NK-92 (cell line): ENCODE measurements at regions not wholly inside any gene's neighbourhood (a gene's known extent, or its start where the extent isn't known, plus 50 kb on each side); places are given as distances from the start of the nearest gene placed in this dataset.
"Not testable (repeated sequence)": the region's sequence is repeated elsewhere in the genome, so short reads cannot be mapped to it uniquely, and the experiment has no call there.

Source experiments
- DNase-seq: peaks from one replicate; lab custom pipeline; 2025; ENCODE audit not compliant: unreplicated experiment; lab: John Stamatoyannopoulos, UW

- DNase-seq, result no peak
Observed at GRCh38 chr14:97771340-97772045, 974.3 kb downstream of the VRK1 start.

DNA sequence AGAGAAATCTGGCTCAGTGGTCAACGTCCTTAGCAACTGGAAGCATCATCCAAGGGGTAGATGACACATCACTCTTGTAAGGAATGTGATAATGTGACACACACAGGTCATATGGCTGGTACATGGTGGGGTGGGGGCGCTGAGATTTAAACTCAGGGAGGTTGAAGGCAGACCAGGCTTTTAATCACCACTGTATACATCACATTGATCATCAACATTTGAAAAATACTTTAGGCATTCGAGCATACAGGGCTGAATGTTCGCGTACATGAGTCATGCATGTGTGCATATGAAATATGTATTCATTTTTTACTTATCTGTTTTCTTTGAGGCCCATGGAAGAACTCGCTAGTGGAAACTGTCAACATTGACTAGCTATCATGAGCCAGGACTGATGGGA, 976.4 kb downstream of the VRK1 start:
- DNase-seq, result no peak

DNA sequence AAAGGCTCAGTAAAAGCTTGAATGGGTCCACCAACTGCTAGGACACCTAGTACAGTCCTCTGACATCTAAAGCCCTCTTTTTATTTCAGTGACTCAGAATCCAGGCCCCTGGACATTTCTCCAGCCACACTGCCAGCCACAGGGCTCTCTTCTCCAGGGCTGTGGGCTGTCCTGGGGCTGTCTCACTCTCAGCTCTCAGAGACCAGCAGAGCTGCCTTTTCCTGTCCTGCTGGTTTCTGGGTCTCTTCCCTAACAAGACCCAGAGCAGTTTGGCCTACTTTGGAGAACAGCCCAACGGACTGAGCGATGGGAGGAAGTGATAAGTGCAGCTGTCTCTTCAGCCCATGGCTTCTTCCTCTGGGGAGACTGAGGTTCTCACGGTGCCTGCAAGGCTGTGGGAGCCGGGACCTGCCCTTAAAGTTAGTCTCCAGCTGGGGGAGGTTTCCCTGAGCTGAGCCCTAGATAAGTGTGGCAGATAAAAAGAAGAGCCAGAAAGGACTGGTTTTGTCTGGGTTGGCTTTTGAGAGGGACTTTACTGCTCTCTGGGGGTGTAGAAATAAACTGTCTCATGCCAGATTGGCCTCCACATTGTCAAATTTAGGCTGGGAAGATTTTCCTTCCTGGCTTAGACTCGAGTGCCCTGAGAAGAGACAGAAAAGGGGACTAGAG, 979.8 kb downstream of the VRK1 start:
- no peak for DNase-seq

DNA sequence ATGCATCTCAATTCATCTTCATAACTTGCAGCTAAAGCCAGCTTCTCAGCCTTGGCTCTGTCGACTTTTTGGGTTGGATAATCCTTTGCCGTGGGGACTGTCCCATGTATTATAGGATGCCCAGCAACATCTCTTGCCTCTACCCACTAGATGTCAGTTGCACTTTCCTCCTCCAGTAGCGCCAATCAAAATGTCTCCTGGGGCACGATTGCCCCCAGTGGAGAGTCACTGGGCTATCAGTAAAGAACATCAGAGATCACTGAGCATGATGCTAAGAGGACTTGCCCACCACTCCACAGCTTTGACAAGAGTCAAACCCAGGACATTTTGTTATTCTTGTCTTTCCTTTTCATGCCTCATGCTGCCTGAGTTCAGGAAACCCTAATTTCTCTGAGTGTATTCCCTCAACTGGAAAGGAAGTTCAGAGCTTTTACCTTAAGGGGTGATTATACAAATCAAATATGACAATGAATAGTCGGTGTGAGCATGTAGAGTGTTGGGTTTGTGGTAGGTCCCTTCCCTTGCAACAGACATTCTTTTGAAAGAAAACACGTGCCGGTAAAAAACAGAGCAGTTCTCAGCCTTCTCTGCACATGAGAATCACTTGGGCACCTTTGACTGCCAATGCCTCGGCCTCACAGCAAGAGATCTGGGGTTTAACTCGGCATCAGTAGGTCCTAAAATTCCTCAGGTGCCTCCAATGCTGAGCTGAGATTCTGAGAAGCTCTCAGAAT, 980.6 kb downstream of the VRK1 start:
- no peak for DNase-seq

- no peak for DNase-seq
Observed at GRCh38 chr14:97779140-97779539, 982.0 kb downstream of the VRK1 start.

DNA sequence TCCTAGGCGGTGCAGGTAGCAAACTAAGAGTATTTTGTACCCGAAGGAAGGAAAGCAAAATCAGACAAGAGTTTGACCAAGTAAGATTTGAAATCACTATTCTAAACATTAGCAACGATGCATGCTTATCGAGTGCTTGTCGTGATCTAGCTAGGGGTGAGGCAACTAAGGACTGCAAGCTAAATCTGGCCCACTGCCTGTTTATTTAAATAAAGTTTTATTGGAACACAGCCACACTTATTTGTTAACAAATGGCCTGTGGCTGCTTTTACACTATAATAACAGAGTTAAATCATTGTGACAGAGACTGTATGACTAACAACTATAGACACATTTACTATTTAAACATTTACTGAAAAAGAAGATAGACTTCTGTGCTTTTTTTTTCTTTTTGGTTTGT, 983.6 kb downstream of the VRK1 start:
- DNase-seq, result no peak

DNA sequence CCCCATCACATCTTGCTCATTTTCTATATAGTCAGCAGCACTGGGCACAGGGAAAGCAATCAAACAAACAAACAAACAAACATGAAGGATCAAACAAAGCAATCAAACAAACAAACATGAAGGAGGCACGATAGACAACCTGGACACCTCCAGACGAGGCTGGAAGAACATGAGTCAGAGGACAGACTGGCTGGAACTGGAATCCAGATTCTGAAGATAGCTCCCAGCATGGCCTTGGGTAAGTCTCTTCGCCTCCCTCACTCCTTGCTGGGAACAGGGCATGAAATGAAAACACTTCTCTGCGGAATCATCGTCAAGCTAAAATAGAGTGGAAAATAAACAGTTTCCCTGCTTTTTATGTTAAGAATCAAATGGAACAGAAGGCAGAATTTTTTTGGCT, 984.8 kb downstream of the VRK1 start:
- no peak for DNase-seq

GRCh38 chr14:97782871-97783414, 985.8 kb downstream of the VRK1 start:
- no peak for DNase-seq

DNA sequence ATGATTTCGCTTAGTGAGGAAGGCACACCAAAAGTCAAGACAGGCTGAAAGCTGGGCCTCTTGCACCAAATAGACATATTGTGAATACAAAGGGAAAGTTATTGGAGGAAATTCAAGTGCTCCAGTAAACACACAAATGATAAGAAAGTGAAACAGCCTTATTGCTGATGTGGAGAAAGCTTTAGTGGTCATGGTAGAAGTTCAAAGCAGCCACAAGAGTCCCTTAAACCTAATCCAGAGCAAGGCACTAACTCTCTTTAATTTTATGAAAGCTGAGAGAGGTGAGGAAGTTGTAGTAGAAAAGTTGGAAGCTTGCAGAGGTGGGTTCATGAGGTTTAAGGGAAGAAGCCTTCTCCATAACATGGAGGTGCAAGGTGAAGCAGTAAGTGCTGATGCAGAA, 988.3 kb downstream of the VRK1 start:
- no peak for DNase-seq

DNA sequence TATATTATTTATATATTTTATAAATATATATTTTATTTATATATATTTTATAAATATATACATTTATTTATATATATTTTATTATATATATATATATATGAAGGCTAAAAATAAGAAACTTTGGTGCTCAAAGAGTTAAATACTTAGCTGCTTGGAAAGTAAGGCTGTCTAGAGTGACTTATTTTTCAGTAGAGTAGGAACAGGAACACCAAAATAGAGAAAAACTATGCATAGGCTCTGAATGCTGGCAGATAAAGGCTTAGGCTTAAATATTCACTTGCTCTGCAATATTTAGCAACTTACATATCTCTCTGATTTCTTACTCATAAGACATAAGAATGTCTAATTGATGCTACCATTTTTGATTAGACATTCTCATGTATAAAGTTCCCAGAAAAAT, 991.2 kb downstream of the VRK1 start:
- DNase-seq, result no peak

GRCh38 chr14:97788846-97789526, 991.8 kb downstream of the VRK1 start:
- DNase-seq, result no peak

DNA sequence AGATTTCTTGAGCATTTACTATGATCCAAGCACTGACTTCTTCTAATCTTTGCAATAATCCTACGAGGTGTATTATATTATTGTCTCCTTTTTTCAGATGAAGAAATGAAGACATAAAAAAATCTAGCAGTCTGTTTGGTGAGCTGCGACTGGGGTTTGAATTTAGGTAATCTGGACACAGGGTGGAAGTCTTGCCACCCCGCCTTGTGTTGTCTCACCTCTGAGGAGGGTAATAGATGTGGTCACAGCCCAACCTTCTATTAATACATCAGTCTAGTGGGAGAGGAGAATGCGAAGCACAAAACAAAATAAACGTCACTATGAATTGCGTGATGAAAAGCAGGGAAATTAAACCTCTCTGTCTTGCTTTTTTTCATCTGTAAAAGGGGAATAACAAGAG, 993.9 kb downstream of the VRK1 start:
- DNase-seq, result no peak

- no peak for DNase-seq
Observed at GRCh38 chr14:97791906-97792305, 994.7 kb downstream of the VRK1 start.

- no peak for DNase-seq
Observed at GRCh38 chr14:97796511-97796910, 999.3 kb downstream of the VRK1 start.

GRCh38 chr14:97798176-97798575, 1001.0 kb downstream of the VRK1 start:
- no peak for DNase-seq

DNA sequence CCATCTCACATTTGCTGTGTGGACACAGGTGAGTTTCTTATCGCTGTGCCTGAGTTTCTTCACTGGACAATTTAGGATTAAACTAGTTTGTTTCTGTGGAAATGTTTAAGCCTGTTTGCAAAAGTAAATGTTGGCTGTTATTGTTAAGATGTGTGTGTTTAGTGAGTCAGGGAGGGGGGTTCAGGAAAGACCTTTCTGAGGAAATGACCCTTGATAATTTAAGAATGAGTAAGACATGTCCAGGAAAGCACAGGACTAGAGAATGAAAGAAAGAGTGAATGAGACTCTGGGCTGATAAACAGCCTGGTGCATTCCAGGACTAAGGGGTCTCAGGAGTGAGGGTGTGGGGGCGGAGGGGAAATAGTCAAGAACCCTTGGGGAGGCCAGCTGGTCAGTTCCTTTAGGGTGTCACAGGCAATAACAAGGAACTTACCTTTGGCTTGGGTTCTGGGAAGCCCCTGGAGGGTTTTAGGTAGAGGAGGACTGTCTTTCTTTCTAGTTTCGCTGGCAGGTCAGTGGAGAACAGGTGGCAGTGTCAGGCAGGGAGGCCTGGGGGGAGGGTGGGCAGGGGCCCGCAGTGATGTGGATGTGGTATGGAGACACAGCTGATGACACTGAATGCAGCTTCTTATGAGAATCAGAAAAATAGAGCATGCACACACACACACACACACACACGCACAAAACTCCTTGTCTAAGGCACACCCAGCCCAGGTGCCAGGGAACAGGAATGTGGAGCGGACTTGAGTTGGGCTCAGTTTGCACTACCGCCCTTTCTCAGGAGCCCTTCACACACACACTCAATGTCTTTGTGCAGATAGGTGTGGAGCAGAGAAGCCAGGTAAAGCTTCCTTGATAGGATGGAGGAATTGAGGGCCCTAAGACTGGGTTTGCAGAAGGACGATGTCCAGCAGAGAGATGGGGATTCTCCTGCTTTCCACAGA, 1005.5 kb downstream of the VRK1 start:
- no peak for DNase-seq

GRCh38 chr14:97804056-97804455, 1006.9 kb downstream of the VRK1 start:
- DNase-seq, result no peak

DNA sequence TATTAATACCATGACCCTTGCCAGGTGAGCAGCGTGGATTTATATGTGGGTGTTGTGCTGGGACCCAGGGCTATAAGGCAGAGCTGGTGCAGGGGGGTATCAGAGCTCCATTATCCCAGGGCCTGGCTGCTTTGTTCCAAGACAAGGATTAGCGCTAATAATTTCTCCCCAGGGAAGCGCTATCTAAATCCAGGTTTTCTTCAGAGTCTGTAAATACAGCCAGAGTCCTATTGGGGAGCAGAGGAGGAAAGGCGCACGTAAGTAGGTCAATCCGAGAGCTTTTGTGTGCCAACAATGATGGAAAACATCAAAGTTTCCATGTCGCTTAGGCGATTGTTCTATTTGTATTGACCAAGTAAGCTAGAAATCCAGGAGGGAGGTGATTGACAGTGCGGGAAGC, 1009.7 kb downstream of the VRK1 start:
- DNase-seq, result no peak

- not testable (repeated sequence) for DNase-seq
Observed at GRCh38 chr14:97808541-97808940, 1011.4 kb downstream of the VRK1 start.

DNA sequence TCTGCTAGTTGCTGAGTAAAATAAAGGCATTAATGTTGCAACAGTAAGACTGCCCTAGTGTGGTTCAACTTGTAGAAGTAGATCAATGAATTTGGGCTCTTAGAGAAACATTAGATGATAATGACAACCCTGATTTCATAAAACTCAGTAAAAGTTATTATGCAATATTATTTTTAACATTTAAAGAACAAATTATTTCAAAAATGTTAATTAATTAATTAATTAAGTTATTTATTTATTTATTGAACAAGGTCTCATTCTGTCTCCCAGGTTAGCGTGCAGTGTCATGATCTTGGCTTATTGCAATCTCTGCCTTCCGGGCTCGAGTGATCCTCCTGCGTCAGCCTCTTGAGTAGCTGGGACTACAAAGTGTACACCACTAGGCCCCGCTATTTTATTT, 1016.4 kb downstream of the VRK1 start:
- DNase-seq, result no peak
